HEK293 (cell line): ENCODE measurements at regions not wholly inside any gene's neighbourhood (a gene's known extent, or its start where the extent isn't known, plus 50 kb on each side); places are given as distances from the start of the nearest gene placed in this dataset.

Experiments
- CTCF ChIA-PET: fragments of 350-600 bp; formaldehyde crosslinking; extraction: SDS; loops from one replicate; lab custom pipeline; 2021; ENCODE audit warnings: antibody characterized with exemption; lab: Yijun Ruan, JAX
- POLR2A ChIA-PET: fragments of 300-600 bp; formaldehyde crosslinking; extraction: SDS; loops from one replicate; lab custom pipeline; 2020; ENCODE audit warnings: antibody characterized with exemption, inconsistent platforms; lab: Yijun Ruan, JAX
- H3K27ac ChIP-seq: fragments of 200-500 bp; sonication (Bioruptor generic); 2 replicates; pipeline ENCODE4 v1.5.1; 2014; ENCODE audit warnings: low read depth, low read length, control low read depth, inconsistent platforms; ENCODE audit errors: extremely low read depth
- H3K36me3 ChIP-seq, 2 experiments: fragments of 200-500 bp in 1 of 2; sonication (Bioruptor generic) in 1 of 2; 1 replicate in 1 of 2; 2 replicates in 1 of 2; pipeline ENCODE4 v1.5.1; 2014 to 2017; ENCODE audit warnings: inconsistent platforms in 2 of 2, low read length in 2 of 2; ENCODE audit not compliant: control insufficient read depth in 2 of 2, insufficient read depth in 1 of 2
- H3K4me1 ChIP-seq: fragments of 200-500 bp; sonication (Bioruptor generic); 2 replicates; pipeline ENCODE4 v1.5.1; 2014; ENCODE audit warnings: mild to moderate bottlenecking, low read length, inconsistent platforms; ENCODE audit not compliant: control insufficient read depth, insufficient read depth
- H3K4me3 ChIP-seq: 2 replicates; pipeline ENCODE4 v1.5.1; 2011; ENCODE audit warnings: low read depth, mild to moderate bottlenecking, control low read depth, low read length, moderate library complexity
- H3K9me3 ChIP-seq: fragments of 200-500 bp; sonication (Bioruptor generic); 2 replicates; pipeline ENCODE4 v1.5.1; 2014; ENCODE audit warnings: low read depth, low read length, inconsistent platforms; ENCODE audit not compliant: control insufficient read depth, insufficient read depth
- GLIS2 ChIP-seq: fragments of 450-650 bp; formaldehyde crosslinking; IDR thresholded peaks from 2 replicates; pipeline ENCODE4 v1.5.1; 2016; ENCODE audit warnings: missing biosample characterization, missing genetic modification characterization
- KLF17 ChIP-seq: fragments of 450-650 bp; formaldehyde crosslinking; IDR thresholded peaks from 2 replicates; pipeline ENCODE4 v1.5.1; 2016; ENCODE audit warnings: missing biosample characterization, missing genetic modification characterization
- MZF1 ChIP-seq: fragments of 450-650 bp; formaldehyde crosslinking; IDR thresholded peaks from 2 replicates; pipeline ENCODE4 v1.5.1; 2017; ENCODE audit warnings: missing biosample characterization, missing genetic modification characterization, borderline replicate concordance
- OSR2 ChIP-seq: fragments of 450-650 bp; formaldehyde crosslinking; IDR thresholded peaks from 2 replicates; pipeline ENCODE4 v1.5.1; 2016; ENCODE audit warnings: missing biosample characterization, missing genetic modification characterization
- PATZ1 ChIP-seq: fragments of 450-650 bp; formaldehyde crosslinking; IDR thresholded peaks from 2 replicates; pipeline ENCODE4 v1.5.1; 2016; ENCODE audit warnings: missing biosample characterization, missing genetic modification characterization
- REPIN1 ChIP-seq: fragments of 450-650 bp; formaldehyde crosslinking; IDR thresholded peaks from 2 replicates; pipeline ENCODE4 v1.5.1; 2017; ENCODE audit warnings: missing biosample characterization, missing genetic modification characterization, low read depth
- TRIM28 ChIP-seq: IDR thresholded peaks from 2 replicates; pipeline ENCODE4 v1.6.1; 2011; ENCODE audit warnings: low read length, control low read depth, borderline replicate concordance
- TSHZ1 ChIP-seq: fragments of 450-650 bp; formaldehyde crosslinking; IDR thresholded peaks from 2 replicates; pipeline ENCODE4 v1.5.1; 2016; ENCODE audit warnings: missing biosample characterization, missing genetic modification characterization, borderline replicate concordance
- ZBTB10 ChIP-seq: fragments of 450-650 bp; formaldehyde crosslinking; IDR thresholded peaks from 2 replicates; pipeline ENCODE4 v1.5.1; 2016; ENCODE audit warnings: missing biosample characterization, missing genetic modification characterization
- ZNF138 ChIP-seq: fragments of 450-650 bp; formaldehyde crosslinking; IDR thresholded peaks from 2 replicates; pipeline ENCODE4 v1.5.1; 2016; ENCODE audit warnings: missing biosample characterization, missing genetic modification characterization, borderline replicate concordance
- ZNF223 ChIP-seq: fragments of 450-650 bp; formaldehyde crosslinking; IDR thresholded peaks from 2 replicates; pipeline ENCODE4 v1.5.1; 2016; ENCODE audit warnings: missing biosample characterization, missing genetic modification characterization
- ZNF354C ChIP-seq: fragments of 450-650 bp; formaldehyde crosslinking; IDR thresholded peaks from 2 replicates; pipeline ENCODE4 v1.5.1; 2016; ENCODE audit warnings: missing biosample characterization, missing genetic modification characterization, low read depth, borderline replicate concordance
- ZNF416 ChIP-seq: fragments of 450-650 bp; formaldehyde crosslinking; IDR thresholded peaks from 2 replicates; pipeline ENCODE4 v1.5.1; 2016; ENCODE audit warnings: missing biosample characterization, missing genetic modification characterization
- ZNF423 ChIP-seq: fragments of 450-650 bp; formaldehyde crosslinking; IDR thresholded peaks from 2 replicates; pipeline ENCODE4 v1.5.1; 2016; ENCODE audit warnings: missing biosample characterization, missing genetic modification characterization
- ZNF571 ChIP-seq: fragments of 450-650 bp; formaldehyde crosslinking; IDR thresholded peaks from 2 replicates; pipeline ENCODE4 v1.5.0; 2017; ENCODE audit warnings: missing biosample characterization, missing genetic modification characterization
- ZNF600 ChIP-seq: fragments of 450-650 bp; formaldehyde crosslinking; IDR thresholded peaks from 2 replicates; pipeline ENCODE4 v1.5.1; 2016; ENCODE audit warnings: missing biosample characterization, missing genetic modification characterization
- ZNF654 ChIP-seq: fragments of 450-650 bp; formaldehyde crosslinking; IDR thresholded peaks from 2 replicates; pipeline ENCODE4 v1.5.1; 2016; ENCODE audit warnings: low read depth, missing biosample characterization, missing genetic modification characterization
- ZNF658 ChIP-seq: fragments of 450-650 bp; formaldehyde crosslinking; IDR thresholded peaks from 2 replicates; pipeline ENCODE4; 2016; ENCODE audit warnings: missing biosample characterization, missing genetic modification characterization
- ZNF692 ChIP-seq: fragments of 450-650 bp; formaldehyde crosslinking; IDR thresholded peaks from 2 replicates; pipeline ENCODE4 v1.5.1; 2016; ENCODE audit warnings: missing biosample characterization, missing genetic modification characterization
- ZNF704 ChIP-seq: fragments of 450-650 bp; formaldehyde crosslinking; IDR thresholded peaks from 2 replicates; pipeline ENCODE4 v1.5.1; 2016; ENCODE audit warnings: missing biosample characterization, missing genetic modification characterization

GRCh38 chr4:155017426-155017825, 191.0 kb upstream of the NPY2R start (continued):
- TF ChIP-seq TSHZ1 (tag by site-specific recombination): no peak
- no peak for TF ChIP-seq ZNF223 (tag by site-specific recombination)
- TF ChIP-seq ZNF138 (tag by site-specific recombination): no peak
- no peak for TF ChIP-seq ZNF704 (tag by site-specific recombination)
- no peak for TF ChIP-seq MZF1 (tag by site-specific recombination)
- no peak for TF ChIP-seq ZNF423 (tag by site-specific recombination)

- H3K27ac ChIP-seq: no peak overlapping the region
- no peak overlapping the region for H3K4me3 ChIP-seq
- H3K4me1 ChIP-seq: no peaks in the 10 kb centered on the region
- H3K36me3 ChIP-seq: no peaks in the 10 kb centered on the region
- CTCF ChIA-PET: interaction anchor here (0.5 to 1.6 kb wide), 19 partner anchors 10 to 441 kb away, joined by 3 to 8 read pairs (median 4); no protein-coding TSS in a partner anchor
- TF ChIP-seq REPIN1 (tag by site-specific recombination): no peak
- TF ChIP-seq PATZ1: no peak
- TF ChIP-seq ZNF654: 0 out of 2 replicates have a peak, but pooled peaks have one; percentile 7
- TF ChIP-seq GLIS2: no peak
- no peak for TF ChIP-seq ZNF658 (tag by site-specific recombination)
- no peak for TF ChIP-seq ZNF416
- no peak for TF ChIP-seq ZNF692 (tag by site-specific recombination)
- no peak for TF ChIP-seq ZNF600 (tag by site-specific recombination)
- TF ChIP-seq, all 188 proteins: peak for 1
- no peaks in the 10 kb centered on the region for H3K9me3 ChIP-seq
- POLR2A ChIA-PET: no interaction called here
Observed at GRCh38 chr4:155025762-155026457, 182.5 kb upstream of the NPY2R start.

- Histone ChIP-seq H3K4me1 (no peaks in the 10 kb centered on the region), H3K27ac (no peak overlapping the region), H3K4me3 (no peak overlapping the region), H3K36me3 (no peaks in the 10 kb centered on the region), H3K9me3 (no peaks in the 10 kb centered on the region)
- ChIA-PET POLR2A (no interaction called here), CTCF (interaction anchor here (0.6 to 1.6 kb wide), 13 partner anchors 10 to 442 kb away, joined by 3 to 8 read pairs (median 3); no protein-coding TSS in a partner anchor)
- TF ChIP-seq ZNF354C (tag by site-specific recombination) (no peak), KLF17 (tag by site-specific recombination) (no peak), ZNF571 (tag by site-specific recombination) (no peak), TRIM28 (no peak), OSR2 (tag by site-specific recombination) (no peak), ZBTB10 (tag by site-specific recombination) (no peak)
Observed at GRCh38 chr4:155026715-155027114, 181.7 kb upstream of the NPY2R start.
